Tibial artery (tissue), 4 donors: ENCODE measurements at regions not wholly inside any gene's neighbourhood (a gene's known extent, or its start where the extent isn't known, plus 50 kb on each side); places are given as distances from the start of the nearest gene placed in this dataset.

Source experiments
- DNase-seq, 2 donors: peaks; one replicate each; pipeline ENCODE4 v3.0.0-alpha.2; 2019
- H3K27ac ChIP-seq, 2 donors: fragments of 200-600 bp; sonication (generic) in 1 of 2; 1 replicate in 1 of 2; 2 replicates in 1 of 2; pipeline ENCODE4 v1.5.1; 2018 to 2019; ENCODE audit warnings: mild to moderate bottlenecking in 1 of 2
- H3K27me3 ChIP-seq, 2 donors: fragments of 200-600 bp; sonication (generic) in 1 of 2; one replicate each; pipeline versions ENCODE4 v1.5.1 to v1.6.0; 2016 to 2019
- H3K36me3 ChIP-seq, 3 donors: fragments of 200-600 bp; sonication (generic) in 2 of 3; one replicate each; pipeline ENCODE4 v1.5.1; 2016 to 2019; ENCODE audit warnings: mild to moderate bottlenecking in 2 of 3
- H3K4me1 ChIP-seq, 4 donors: fragments of 200-600 bp; sonication (generic) in 2 of 4; 1 replicate in 3 of 4; 2 replicates in 1 of 4; pipeline ENCODE4 v1.5.1; 2016 to 2019
- H3K4me3 ChIP-seq, 2 donors: fragments of 200-600 bp; sonication (generic) in 1 of 2; 1 replicate in 1 of 2; 2 replicates in 1 of 2; pipeline ENCODE4 v1.5.1; 2018 to 2019; ENCODE audit warnings: mild to moderate bottlenecking in 2 of 2
- H3K9me3 ChIP-seq, 3 donors: fragments of 200-600 bp; sonication (generic) in 1 of 3; one replicate each; pipeline ENCODE4 v1.5.1; 2016 to 2019
- intact Hi-C: fragments of 100-400 bp; cut with DNase I; formaldehyde crosslinking; loops from one replicate; pipeline ENCODE4 v1.15.0; 2023; ENCODE audit warnings: low total_unique reads
- TF ChIP-seq, protein P1 (sequence below), 2 experiments: fragments of 200-600 bp in 1 of 2; fragments of 450-650 bp in 1 of 2; IDR thresholded peaks; one replicate each; pipeline ENCODE4 v1.5.1; 2017 to 2019; ENCODE audit warnings: antibody characterized with exemption in 2 of 2, mild to moderate bottlenecking in 1 of 2, moderate library complexity in 1 of 2

DNA sequence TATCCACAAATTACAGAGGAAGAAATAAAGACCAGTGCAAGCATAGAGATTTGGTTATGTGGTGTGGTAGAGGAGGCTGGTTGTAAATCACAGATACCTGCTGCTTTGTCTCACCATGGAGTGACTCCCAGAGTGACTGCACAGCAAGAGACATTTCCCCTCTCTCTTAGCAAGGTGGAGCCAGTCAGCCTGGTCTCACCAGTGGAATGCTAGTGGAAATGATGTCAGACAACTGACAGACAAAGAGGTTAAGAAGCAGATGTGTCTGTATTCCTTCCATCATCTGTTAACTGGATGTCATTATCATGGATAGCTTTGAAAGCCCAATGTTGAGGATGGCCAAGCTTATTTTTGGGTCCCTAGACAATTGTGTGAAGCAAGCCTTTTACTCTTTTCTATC lies 509.4 kb upstream of the SEMA6A start:
- H3K36me3 ChIP-seq, result no peaks in the 10 kb centered on the region
- no peak overlapping the region for H3K27ac ChIP-seq
- DNase-seq, result no peak
- H3K27me3 ChIP-seq, result no peaks in the 10 kb centered on the region
- TF ChIP-seq, protein P1, sequence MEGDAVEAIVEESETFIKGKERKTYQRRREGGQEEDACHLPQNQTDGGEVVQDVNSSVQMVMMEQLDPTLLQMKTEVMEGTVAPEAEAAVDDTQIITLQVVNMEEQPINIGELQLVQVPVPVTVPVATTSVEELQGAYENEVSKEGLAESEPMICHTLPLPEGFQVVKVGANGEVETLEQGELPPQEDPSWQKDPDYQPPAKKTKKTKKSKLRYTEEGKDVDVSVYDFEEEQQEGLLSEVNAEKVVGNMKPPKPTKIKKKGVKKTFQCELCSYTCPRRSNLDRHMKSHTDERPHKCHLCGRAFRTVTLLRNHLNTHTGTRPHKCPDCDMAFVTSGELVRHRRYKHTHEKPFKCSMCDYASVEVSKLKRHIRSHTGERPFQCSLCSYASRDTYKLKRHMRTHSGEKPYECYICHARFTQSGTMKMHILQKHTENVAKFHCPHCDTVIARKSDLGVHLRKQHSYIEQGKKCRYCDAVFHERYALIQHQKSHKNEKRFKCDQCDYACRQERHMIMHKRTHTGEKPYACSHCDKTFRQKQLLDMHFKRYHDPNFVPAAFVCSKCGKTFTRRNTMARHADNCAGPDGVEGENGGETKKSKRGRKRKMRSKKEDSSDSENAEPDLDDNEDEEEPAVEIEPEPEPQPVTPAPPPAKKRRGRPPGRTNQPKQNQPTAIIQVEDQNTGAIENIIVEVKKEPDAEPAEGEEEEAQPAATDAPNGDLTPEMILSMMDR (IDR thresholded peaks at IDR 0.05), result no peak
- H3K4me1 ChIP-seq, result no peaks in the 10 kb centered on the region
- intact Hi-C loops, result no loop called here
- no peaks in the 10 kb centered on the region for H3K9me3 ChIP-seq
- no peak overlapping the region for H3K4me3 ChIP-seq

GRCh38 chr5:117082977-117083376 lies 508.4 kb upstream of the SEMA6A start:
- Histone ChIP-seq H3K27me3 (no peaks in the 10 kb centered on the region), H3K9me3 (no peaks in the 10 kb centered on the region), H3K36me3 (no peaks in the 10 kb centered on the region), H3K27ac (no peak overlapping the region), H3K4me3 (no peak overlapping the region), H3K4me1 (no peaks in the 10 kb centered on the region)
- no peak for DNase-seq
- intact Hi-C loops, result no loop called here
- TF ChIP-seq, protein P1 (IDR thresholded peaks at IDR 0.05), result no peak

DNA sequence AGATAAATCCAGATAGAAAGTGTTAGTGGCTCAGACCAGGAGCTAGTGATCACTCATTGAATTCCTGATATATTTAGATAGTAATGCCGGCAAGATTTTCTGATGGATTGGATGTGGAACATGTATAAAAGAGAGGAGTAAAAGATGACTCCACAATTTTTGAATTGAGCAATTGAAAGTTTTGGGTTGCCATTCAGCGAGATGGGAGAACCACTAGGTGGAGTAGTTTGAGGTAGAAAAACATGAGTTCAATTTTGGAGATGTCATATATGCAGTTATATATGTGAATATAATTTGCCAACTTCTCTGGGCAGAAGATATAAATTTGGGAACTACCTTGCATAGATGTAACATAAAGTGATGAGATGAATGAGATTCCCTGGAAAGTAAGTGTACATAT lies 502.5 kb upstream of the SEMA6A start:
- Histone ChIP-seq H3K4me1 (no peaks in the 10 kb centered on the region), H3K4me3 (no peak overlapping the region), H3K9me3 (peaks cover 0 to 6% (median 5%) of the 10 kb centered on the region in 3 donors), H3K27me3 (no peaks in the 10 kb centered on the region), H3K27ac (no peak overlapping the region), H3K36me3 (no peaks in the 10 kb centered on the region)
- intact Hi-C loops, result no loop called here
- no peak for DNase-seq
- TF ChIP-seq, protein P1 (IDR thresholded peaks at IDR 0.05), result no peak

- DNase-seq, result no peak
- Histone ChIP-seq H3K27me3 (no peaks in the 10 kb centered on the region), H3K4me3 (no peak overlapping the region), H3K9me3 (peaks cover 0 to 14% (median 8%) of the 10 kb centered on the region in 3 donors), H3K27ac (no peak overlapping the region), H3K4me1 (no peaks in the 10 kb centered on the region), H3K36me3 (no peaks in the 10 kb centered on the region)
- intact Hi-C loops, result no loop called here
- TF ChIP-seq, protein P1 (IDR thresholded peaks at IDR 0.05), result no peak
These were observed 497.8 kb upstream of the SEMA6A start for GRCh38 chr5:117072439-117072838.

DNA sequence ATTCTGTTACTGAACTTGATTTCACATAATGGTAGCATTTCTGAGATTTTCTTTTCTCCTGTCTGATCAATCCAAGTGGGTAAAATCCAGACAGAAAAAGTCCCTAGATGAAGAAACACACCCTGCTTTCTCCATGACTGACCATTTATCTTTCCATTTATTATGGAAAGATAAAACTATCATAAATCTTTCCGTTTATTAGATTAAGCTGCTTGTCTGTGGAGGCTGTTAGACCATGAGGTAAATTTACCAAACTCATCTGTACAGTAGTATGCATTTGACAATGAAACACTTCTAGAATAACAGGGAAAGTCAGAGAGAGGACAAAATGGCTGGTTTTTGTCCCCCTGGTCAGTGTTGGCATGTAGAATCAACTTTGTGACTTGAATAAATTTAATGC lies 491.2 kb upstream of the SEMA6A start:
- Histone ChIP-seq H3K9me3 (no peaks in the 10 kb centered on the region), H3K4me3 (no peak overlapping the region), H3K36me3 (no peaks in the 10 kb centered on the region), H3K27me3 (no peaks in the 10 kb centered on the region), H3K27ac (no peak overlapping the region), H3K4me1 (no peaks in the 10 kb centered on the region)
- DNase-seq, result no peak
- TF ChIP-seq, protein P1 (IDR thresholded peaks at IDR 0.05), result no peak
- intact Hi-C loops, result no loop called here

GRCh38 chr5:117065161-117065560 lies 490.5 kb upstream of the SEMA6A start:
- intact Hi-C loops, result no loop called here
- Histone ChIP-seq H3K9me3 (no peaks in the 10 kb centered on the region), H3K4me1 (no peaks in the 10 kb centered on the region), H3K27me3 (no peaks in the 10 kb centered on the region), H3K4me3 (no peak overlapping the region), H3K36me3 (no peaks in the 10 kb centered on the region), H3K27ac (no peak overlapping the region)
- no peak for DNase-seq
- TF ChIP-seq, protein P1 (IDR thresholded peaks at IDR 0.05), result no peak
